ENCODE measurements at regions not wholly inside any gene's neighbourhood (a gene's known extent, or its start where the extent isn't known, plus 50 kb on each side); places are given as distances from the start of the nearest gene placed in this dataset.

DNA sequence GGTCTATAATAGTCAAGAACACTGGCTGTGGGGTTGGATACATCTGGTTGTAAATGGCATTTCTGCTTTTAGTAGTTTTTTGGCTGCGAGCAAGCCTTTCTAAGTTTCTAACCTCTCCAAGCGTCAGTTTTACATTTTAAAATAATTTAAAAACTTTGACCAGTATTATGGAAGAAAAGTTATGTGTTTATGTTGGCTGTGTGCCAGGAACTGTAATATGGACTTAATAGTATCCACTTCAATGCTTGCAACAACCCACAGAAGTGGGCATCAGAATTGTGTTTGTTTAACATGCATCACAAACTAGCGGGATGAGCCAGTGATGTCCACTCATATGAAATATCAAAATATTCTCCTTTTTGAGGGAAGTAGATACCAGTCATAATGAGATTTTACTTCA is 844.2 kb downstream of the JRKL start:
- H3K4me3 ChIP-seq, result no peak overlapping the region
- H3K27me3 ChIP-seq, result no peaks in the 10 kb centered on the region
- no peak for DNase-seq (ENCODE audit: low spot score in 2 of 2)
- H3K36me3 ChIP-seq, result no peaks in the 10 kb centered on the region
- no peaks in the 10 kb centered on the region for H3K4me1 ChIP-seq
- TF ChIP-seq POLR2A (IDR thresholded peaks at IDR 0.05) (no peak), POLR2AphosphoS5 (IDR thresholded peaks at IDR 0.05) (no peak)
- TF ChIP-seq, protein P1, sequence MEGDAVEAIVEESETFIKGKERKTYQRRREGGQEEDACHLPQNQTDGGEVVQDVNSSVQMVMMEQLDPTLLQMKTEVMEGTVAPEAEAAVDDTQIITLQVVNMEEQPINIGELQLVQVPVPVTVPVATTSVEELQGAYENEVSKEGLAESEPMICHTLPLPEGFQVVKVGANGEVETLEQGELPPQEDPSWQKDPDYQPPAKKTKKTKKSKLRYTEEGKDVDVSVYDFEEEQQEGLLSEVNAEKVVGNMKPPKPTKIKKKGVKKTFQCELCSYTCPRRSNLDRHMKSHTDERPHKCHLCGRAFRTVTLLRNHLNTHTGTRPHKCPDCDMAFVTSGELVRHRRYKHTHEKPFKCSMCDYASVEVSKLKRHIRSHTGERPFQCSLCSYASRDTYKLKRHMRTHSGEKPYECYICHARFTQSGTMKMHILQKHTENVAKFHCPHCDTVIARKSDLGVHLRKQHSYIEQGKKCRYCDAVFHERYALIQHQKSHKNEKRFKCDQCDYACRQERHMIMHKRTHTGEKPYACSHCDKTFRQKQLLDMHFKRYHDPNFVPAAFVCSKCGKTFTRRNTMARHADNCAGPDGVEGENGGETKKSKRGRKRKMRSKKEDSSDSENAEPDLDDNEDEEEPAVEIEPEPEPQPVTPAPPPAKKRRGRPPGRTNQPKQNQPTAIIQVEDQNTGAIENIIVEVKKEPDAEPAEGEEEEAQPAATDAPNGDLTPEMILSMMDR (IDR thresholded peaks at IDR 0.05), result no peak
- intact Hi-C loops (cut with DNase I; ENCODE audit: low total_unique reads), result no loop called here
- H3K27ac ChIP-seq, result no peak overlapping the region
- no peaks in the 10 kb centered on the region for H3K9me3 ChIP-seq

DNA sequence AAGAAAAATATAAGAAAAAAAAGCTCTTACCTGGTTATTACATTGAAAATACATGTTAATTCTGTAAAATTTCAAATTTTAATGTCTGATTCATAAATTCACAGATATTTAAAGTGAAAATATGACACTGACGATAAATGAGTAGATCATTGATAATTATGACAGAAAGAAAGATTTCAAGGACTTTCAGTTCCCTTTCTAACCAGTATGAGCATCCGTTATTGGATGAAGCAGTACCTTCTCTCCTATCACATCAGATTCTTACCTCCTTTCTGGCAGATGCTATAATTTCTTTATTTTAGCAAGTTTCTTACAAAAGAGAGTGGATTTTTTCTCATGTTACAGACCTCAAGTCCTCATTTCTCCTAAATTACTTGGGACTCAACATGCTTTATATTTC is 847.3 kb downstream of the JRKL start:
- H3K4me3 ChIP-seq, result no peak overlapping the region
- peaks cover 0 to under 1% of the 10 kb centered on the region in 2 donors for H3K9me3 ChIP-seq
- H3K27ac ChIP-seq, result no peak overlapping the region
- intact Hi-C loops (cut with DNase I; ENCODE audit: low total_unique reads), result no loop called here
- no peak for DNase-seq (ENCODE audit: low spot score in 2 of 2)
- H3K4me1 ChIP-seq, result no peaks in the 10 kb centered on the region
- H3K36me3 ChIP-seq, result no peaks in the 10 kb centered on the region
- no peak for TF ChIP-seq POLR2A (IDR thresholded peaks at IDR 0.05)
- TF ChIP-seq, protein P1 (IDR thresholded peaks at IDR 0.05), result no peak
- no peak for TF ChIP-seq POLR2AphosphoS5 (IDR thresholded peaks at IDR 0.05)
- H3K27me3 ChIP-seq, result no peaks in the 10 kb centered on the region

DNA sequence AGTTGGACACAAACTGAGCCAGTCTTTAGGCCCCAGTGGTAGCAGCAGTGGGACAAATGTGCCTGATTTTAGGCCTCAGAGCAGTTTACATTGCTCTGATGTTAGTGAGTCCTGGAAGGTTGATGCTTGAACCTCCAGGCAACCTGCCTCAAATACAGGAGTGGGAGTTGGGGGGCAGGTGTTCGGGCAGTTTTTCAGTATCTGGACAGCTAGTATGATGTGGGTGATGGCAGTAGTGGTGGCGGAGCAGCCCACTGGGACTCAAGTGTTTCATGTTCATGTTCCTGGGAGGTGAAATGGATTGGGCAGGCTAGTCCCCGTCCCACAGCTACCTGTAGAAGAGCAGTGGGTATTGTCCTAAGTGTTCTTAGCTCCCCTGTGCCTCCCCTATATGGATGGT is 857.8 kb downstream of the JRKL start:
- no peak for TF ChIP-seq POLR2A (IDR thresholded peaks at IDR 0.05)
- no peak for TF ChIP-seq POLR2AphosphoS5 (IDR thresholded peaks at IDR 0.05)
- TF ChIP-seq, protein P1 (IDR thresholded peaks at IDR 0.05), result no peak
- peaks cover 0 to 15% of the 10 kb centered on the region in 2 donors for H3K9me3 ChIP-seq
- H3K27me3 ChIP-seq, result no peaks in the 10 kb centered on the region
- no peaks in the 10 kb centered on the region for H3K4me1 ChIP-seq
- intact Hi-C loops (cut with DNase I; ENCODE audit: low total_unique reads), result no loop called here
- DNase-seq (ENCODE audit: low spot score in 2 of 2), result no peak
- H3K4me3 ChIP-seq, result no peak overlapping the region
- H3K27ac ChIP-seq, result no peak overlapping the region
- H3K36me3 ChIP-seq, result no peaks in the 10 kb centered on the region

DNA sequence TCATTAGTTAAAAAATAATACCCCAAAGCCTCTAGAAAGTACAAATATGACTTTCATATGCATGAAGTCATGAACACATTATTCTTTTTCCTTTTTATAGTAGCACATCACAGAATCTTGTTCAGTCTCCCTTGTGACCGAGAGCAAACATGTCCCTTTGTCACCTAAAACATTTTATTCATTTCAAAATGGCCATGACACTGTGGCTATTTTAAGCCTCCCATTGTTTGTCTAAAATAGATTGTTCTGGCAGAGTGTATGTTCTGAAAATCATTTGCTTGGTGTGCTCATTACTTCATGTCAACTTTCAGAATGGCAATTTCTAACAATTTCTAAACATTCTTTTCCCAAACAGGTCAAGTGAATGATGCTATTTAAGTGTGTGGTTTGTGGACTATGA is 865.0 kb downstream of the JRKL start:
- no peaks in the 10 kb centered on the region for H3K9me3 ChIP-seq
- H3K4me3 ChIP-seq, result no peak overlapping the region
- no peak overlapping the region for H3K27ac ChIP-seq
- no peaks in the 10 kb centered on the region for H3K27me3 ChIP-seq
- DNase-seq (ENCODE audit: low spot score in 2 of 2), result no peak
- H3K36me3 ChIP-seq, result peaks cover 4% of the 10 kb centered on the region
- TF ChIP-seq, protein P1 (IDR thresholded peaks at IDR 0.05), result no peak
- TF ChIP-seq POLR2A (IDR thresholded peaks at IDR 0.05) (no peak), POLR2AphosphoS5 (IDR thresholded peaks at IDR 0.05) (no peak)
- no peaks in the 10 kb centered on the region for H3K4me1 ChIP-seq
- intact Hi-C loops (cut with DNase I; ENCODE audit: low total_unique reads), result no loop called here

DNA sequence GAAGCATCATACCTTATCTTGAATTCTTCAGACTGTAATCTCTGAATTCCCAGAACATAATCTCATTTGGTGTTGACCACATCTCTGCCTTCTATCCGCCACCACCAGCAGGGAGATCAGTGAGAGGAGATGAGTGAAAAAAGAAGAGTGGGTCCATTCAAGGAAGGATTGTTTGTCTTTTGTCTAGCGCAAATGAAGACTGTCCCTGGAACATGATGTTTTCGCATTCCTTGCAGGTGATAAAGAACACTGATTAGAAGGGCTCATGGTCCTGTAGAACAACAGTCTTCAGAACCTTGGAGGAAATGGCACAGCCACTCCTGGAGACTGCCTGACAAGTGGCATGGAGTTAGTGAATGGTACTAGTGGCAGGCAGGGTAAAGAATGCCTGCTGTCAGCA is 869.6 kb downstream of the JRKL start:
- no peak overlapping the region for H3K4me3 ChIP-seq
- peaks cover 4% of the 10 kb centered on the region for H3K36me3 ChIP-seq
- TF ChIP-seq, protein P1 (IDR thresholded peaks at IDR 0.05), result no peak
- TF ChIP-seq POLR2AphosphoS5 (IDR thresholded peaks at IDR 0.05) (no peak), POLR2A (IDR thresholded peaks at IDR 0.05) (no peak)
- no peaks in the 10 kb centered on the region for H3K27me3 ChIP-seq
- H3K27ac ChIP-seq, result no peak overlapping the region
- DNase-seq (ENCODE audit: low spot score in 2 of 2), result no peak
- no peaks in the 10 kb centered on the region for H3K9me3 ChIP-seq
- intact Hi-C loops (cut with DNase I; ENCODE audit: low total_unique reads), result no loop called here
- H3K4me1 ChIP-seq, result no peaks in the 10 kb centered on the region

Data from breast epithelium (tissue), 4 donors.